Left ventricle myocardium inferior (tissue), 1 donor: ENCODE measurements at regions not wholly inside any gene's neighbourhood (a gene's known extent, or its start where the extent isn't known, plus 50 kb on each side); places are given as distances from the start of the nearest gene placed in this dataset.

Source experiments
- DNase-seq: peaks from one replicate; pipeline ENCODE4 v3.0.0-alpha.2; 2020
- H3K27ac ChIP-seq: fragments of 200-600 bp; replicated peaks from 2 replicates; pipeline ENCODE4 v1.8.0; 2021
- H3K27me3 ChIP-seq: fragments of 200-600 bp; 2 replicates; pipeline ENCODE4 v1.8.0; 2021; ENCODE audit warnings: low read depth
- H3K36me3 ChIP-seq: fragments of 200-600 bp; 2 replicates; pipeline ENCODE4 v1.8.0; 2021
- H3K4me1 ChIP-seq: fragments of 200-600 bp; 2 replicates; pipeline ENCODE4 v1.8.0; 2021
- H3K4me3 ChIP-seq: fragments of 200-600 bp; 2 replicates; pipeline ENCODE4 v1.8.0; 2021; ENCODE audit warnings: mild to moderate bottlenecking, moderate library complexity
- H3K9me3 ChIP-seq: fragments of 200-600 bp; replicated peaks from 2 replicates; pipeline ENCODE4 v1.8.0; 2021
- intact Hi-C: fragments of 100-400 bp; cut with micrococcal nuclease; formaldehyde crosslinking; loops from one replicate; pipeline ENCODE4 v1.11.0; 2022
- TF ChIP-seq, protein P1 (sequence below): fragments of 200-600 bp; IDR thresholded peaks from 2 replicates; pipeline ENCODE4 v1.8.0; 2021; ENCODE audit warnings: antibody characterized with exemption, mild to moderate bottlenecking, borderline replicate concordance
- donor health status: DM: no; HTN: yes; CAD: no; lungs with severe emphysema.

DNA sequence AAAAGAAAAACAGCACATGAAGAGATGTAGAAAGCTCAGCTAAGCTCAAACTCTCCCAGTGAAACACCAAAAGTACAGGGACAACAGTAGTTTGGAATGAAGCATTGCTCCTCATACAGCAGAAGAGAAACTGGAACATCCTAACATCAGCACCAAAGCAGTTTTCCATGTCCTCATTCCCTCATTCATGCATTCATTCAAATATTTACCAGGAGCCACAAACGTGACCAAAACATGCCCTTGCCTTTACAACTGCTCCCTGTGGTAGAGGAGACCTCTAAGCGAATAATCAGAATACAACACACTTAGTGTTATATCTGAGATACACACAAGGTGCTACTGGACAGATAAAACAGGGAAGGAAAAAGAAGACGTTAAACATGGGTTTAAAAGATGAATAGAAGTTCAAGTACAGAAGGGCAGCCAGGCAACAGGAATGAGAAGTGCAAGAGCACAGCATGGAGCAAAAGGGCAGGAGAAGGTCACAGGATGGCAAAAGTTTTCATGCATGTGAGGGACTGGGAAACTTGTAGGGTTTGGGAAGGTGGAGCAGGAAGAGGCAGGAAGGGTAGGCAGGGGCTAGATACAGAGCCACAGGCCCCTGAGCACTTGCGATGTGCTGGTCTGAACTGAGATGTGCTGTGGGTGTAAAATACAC is 58.5 kb upstream of the LMCD1 start:
- H3K27me3 ChIP-seq = no peaks in the 10 kb centered on the region
- H3K4me1 ChIP-seq = peaks cover 51% of the 10 kb centered on the region
- intact Hi-C loops = loop anchor here (5.0 kb wide), 2 partner anchors 164 to 179 kb away; no protein-coding TSS in a partner anchor

DNA sequence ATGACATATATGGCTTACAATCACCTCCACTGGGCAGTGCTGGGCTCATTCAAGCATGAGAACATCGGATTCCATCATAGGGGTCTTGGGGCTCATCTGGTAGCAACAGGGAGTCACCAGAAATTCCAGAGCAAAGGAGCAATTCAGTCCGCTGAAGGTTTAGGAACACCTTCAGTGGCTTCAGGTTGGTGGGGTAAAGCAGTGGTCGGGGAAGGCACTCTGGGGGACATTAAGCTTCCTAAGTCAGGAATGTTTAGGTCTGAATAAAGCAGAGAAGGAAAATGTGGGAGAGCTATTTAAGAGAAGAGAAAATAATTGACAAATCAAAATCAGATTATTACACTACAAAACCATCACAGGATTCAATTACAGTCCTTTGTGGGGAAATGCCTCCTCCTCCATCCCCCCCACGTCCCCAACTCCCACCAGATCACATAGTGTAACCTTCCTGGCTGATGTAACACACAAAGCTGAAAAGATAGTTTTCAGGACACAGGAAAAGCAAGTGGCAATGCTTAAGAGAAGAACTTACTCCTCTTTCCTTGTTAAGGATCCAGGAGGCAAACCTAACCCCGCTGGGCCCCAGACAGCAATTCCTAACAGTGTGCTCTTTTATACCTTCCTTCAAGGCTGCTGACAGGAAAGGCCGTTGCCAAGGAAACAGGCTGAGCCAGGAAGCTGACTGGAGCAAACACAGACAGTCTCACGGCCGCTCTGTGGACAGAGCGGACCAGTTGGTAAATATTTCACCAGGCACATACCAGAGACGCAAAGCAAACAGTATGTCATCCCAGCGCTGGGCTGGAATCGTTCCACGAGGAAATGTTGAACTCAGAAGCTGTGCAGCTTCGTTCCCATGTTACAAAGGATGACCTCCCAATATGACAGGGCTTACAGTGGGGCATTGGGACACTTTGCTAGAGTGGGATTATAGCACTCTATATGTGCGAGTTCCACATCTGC is 57.5 kb upstream of the LMCD1 start:
- intact Hi-C loops = loop anchor here (5.0 kb wide), 2 partner anchors 163 to 178 kb away; no protein-coding TSS in a partner anchor
- peak; percentile 77 for DNase-seq
- Histone ChIP-seq H3K36me3 (no peaks in the 10 kb centered on the region), H3K27me3 (no peaks in the 10 kb centered on the region), H3K4me3 (peak overlapping the region; percentile 8), H3K27ac (peak overlapping the region; percentile 80), H3K9me3 (no peaks in the 10 kb centered on the region), H3K4me1 (peaks cover 45% of the 10 kb centered on the region)
- TF ChIP-seq, protein P1, sequence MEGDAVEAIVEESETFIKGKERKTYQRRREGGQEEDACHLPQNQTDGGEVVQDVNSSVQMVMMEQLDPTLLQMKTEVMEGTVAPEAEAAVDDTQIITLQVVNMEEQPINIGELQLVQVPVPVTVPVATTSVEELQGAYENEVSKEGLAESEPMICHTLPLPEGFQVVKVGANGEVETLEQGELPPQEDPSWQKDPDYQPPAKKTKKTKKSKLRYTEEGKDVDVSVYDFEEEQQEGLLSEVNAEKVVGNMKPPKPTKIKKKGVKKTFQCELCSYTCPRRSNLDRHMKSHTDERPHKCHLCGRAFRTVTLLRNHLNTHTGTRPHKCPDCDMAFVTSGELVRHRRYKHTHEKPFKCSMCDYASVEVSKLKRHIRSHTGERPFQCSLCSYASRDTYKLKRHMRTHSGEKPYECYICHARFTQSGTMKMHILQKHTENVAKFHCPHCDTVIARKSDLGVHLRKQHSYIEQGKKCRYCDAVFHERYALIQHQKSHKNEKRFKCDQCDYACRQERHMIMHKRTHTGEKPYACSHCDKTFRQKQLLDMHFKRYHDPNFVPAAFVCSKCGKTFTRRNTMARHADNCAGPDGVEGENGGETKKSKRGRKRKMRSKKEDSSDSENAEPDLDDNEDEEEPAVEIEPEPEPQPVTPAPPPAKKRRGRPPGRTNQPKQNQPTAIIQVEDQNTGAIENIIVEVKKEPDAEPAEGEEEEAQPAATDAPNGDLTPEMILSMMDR = no peak

More for the DNA sequence above, 58.5 kb upstream of the LMCD1 start:
- Histone ChIP-seq H3K36me3 (no peaks in the 10 kb centered on the region), H3K9me3 (no peaks in the 10 kb centered on the region), H3K27ac (peak overlapping the region; percentile 80), H3K4me3 (no peak overlapping the region)
- TF ChIP-seq, protein P1 = no peak
- no peak for DNase-seq

DNA sequence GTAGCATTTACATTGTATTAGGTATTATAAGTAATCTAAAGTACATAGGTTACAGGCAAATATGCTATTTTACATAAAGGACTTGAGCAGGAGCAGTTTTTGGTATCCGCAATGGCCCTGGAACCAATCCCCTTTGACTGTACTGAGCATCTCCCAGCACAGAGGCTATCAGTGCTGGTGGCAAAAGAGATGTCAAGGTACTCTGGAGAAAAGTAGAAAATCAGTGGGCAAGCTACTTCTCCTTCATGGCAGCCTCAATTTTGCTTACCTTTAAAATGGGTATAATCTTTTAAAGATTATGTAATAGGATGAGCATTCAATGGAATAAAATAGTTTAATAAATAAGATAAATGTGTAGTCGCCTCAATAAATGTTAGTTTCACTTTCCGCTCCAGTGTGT is 56.7 kb upstream of the LMCD1 start:
- no peak overlapping the region for H3K4me3 ChIP-seq
- no peaks in the 10 kb centered on the region for H3K36me3 ChIP-seq
- no peak for DNase-seq
- H3K4me1 ChIP-seq = peaks cover 45% of the 10 kb centered on the region
- TF ChIP-seq, protein P1 = no peak
- intact Hi-C loops = loop anchor here (5.0 kb wide), 2 partner anchors 162 to 177 kb away; no protein-coding TSS in a partner anchor
- H3K9me3 ChIP-seq = no peaks in the 10 kb centered on the region
- H3K27me3 ChIP-seq = no peaks in the 10 kb centered on the region
- peak overlapping the region; percentile 80 for H3K27ac ChIP-seq

GRCh38 chr3:8445861-8446260 is 55.8 kb upstream of the LMCD1 start:
- Histone ChIP-seq H3K4me3 (no peak overlapping the region), H3K27ac (peak overlapping the region; percentile 80), H3K9me3 (no peaks in the 10 kb centered on the region), H3K27me3 (no peaks in the 10 kb centered on the region), H3K4me1 (peaks cover 46% of the 10 kb centered on the region), H3K36me3 (no peaks in the 10 kb centered on the region)
- intact Hi-C loops = no loop called here
- no peak for DNase-seq
- TF ChIP-seq, protein P1 = no peak

DNA sequence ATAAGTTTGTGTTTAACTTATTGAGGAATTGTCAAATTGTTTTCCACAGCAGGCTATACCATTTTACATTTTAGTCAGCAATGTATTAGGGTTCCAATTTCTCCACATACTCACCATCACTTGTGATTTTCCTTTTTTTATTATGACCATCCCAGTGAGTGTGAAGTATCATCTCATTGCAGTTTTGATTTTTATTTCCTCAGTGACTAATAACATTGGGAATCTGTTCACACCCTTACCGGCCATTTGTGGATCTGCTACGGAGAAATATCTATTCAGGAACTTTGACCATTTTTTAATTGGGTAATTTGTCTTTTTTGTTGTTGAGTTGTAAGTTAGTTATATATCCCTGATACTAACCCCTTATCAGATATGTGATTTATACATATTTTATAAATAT is 54.8 kb upstream of the LMCD1 start:
- Histone ChIP-seq H3K27ac (no peak overlapping the region), H3K27me3 (no peaks in the 10 kb centered on the region), H3K36me3 (no peaks in the 10 kb centered on the region), H3K4me3 (no peak overlapping the region), H3K4me1 (peaks cover 56% of the 10 kb centered on the region), H3K9me3 (no peaks in the 10 kb centered on the region)
- DNase-seq = no peak
- TF ChIP-seq, protein P1 = no peak
- intact Hi-C loops = no loop called here
